Endothelial cell (in vitro differentiated cells): ENCODE measurements at regions not wholly inside any gene's neighbourhood (a gene's known extent, or its start where the extent isn't known, plus 50 kb on each side); places are given as distances from the start of the nearest gene placed in this dataset.

Source experiments
- DNase-seq: peaks from one replicate; pipeline ENCODE4 v3.0.0; 2021; ENCODE audit warnings: low spot score
- H3K27ac Mint-ChIP-seq: one replicate; pipeline ENCODE4 v1.8.0; 2021; ENCODE audit warnings: mixed read lengths, inconsistent platforms; ENCODE audit not compliant: unreplicated experiment
- H3K27me3 Mint-ChIP-seq: one replicate; pipeline ENCODE4 v1.8.0; 2021; ENCODE audit warnings: mild to moderate bottlenecking, moderate library complexity, mixed read lengths, inconsistent platforms; ENCODE audit not compliant: unreplicated experiment
- H3K36me3 Mint-ChIP-seq: one replicate; pipeline ENCODE4 v1.8.0; 2021; ENCODE audit warnings: mild to moderate bottlenecking, low read depth, mixed read lengths, inconsistent platforms; ENCODE audit not compliant: unreplicated experiment
- H3K4me1 Mint-ChIP-seq: one replicate; pipeline ENCODE4 v1.8.0; 2021; ENCODE audit warnings: mild to moderate bottlenecking, mixed read lengths, inconsistent platforms; ENCODE audit not compliant: unreplicated experiment
- H3K4me3 Mint-ChIP-seq: one replicate; pipeline ENCODE4 v1.8.0; 2021; ENCODE audit warnings: mild to moderate bottlenecking, mixed read lengths, inconsistent platforms; ENCODE audit not compliant: unreplicated experiment
- H3K9me3 Mint-ChIP-seq: one replicate; pipeline ENCODE4 v1.8.0; 2021; ENCODE audit warnings: mixed read lengths, inconsistent platforms; ENCODE audit not compliant: unreplicated experiment
- TF ChIP-seq, protein P1 (sequence below): fragments of 200-600 bp; sonication (generic); IDR thresholded peaks from one replicate; pipeline ENCODE4 v1.5.0; 2021; ENCODE audit warnings: antibody characterized with exemption; ENCODE audit not compliant: unreplicated experiment

GRCh38 chr16:79535130-79535529 lies 65.4 kb downstream of the MAF start:
- no peaks in the 10 kb centered on the region for H3K36me3 Mint-ChIP-seq
- no peak overlapping the region for H3K4me3 Mint-ChIP-seq
- no peak for DNase-seq
- peaks cover 4% of the 10 kb centered on the region for H3K4me1 Mint-ChIP-seq
- no peaks in the 10 kb centered on the region for H3K27me3 Mint-ChIP-seq
- H3K27ac Mint-ChIP-seq: no peak overlapping the region
- no peaks in the 10 kb centered on the region for H3K9me3 Mint-ChIP-seq
- TF ChIP-seq, protein P1, sequence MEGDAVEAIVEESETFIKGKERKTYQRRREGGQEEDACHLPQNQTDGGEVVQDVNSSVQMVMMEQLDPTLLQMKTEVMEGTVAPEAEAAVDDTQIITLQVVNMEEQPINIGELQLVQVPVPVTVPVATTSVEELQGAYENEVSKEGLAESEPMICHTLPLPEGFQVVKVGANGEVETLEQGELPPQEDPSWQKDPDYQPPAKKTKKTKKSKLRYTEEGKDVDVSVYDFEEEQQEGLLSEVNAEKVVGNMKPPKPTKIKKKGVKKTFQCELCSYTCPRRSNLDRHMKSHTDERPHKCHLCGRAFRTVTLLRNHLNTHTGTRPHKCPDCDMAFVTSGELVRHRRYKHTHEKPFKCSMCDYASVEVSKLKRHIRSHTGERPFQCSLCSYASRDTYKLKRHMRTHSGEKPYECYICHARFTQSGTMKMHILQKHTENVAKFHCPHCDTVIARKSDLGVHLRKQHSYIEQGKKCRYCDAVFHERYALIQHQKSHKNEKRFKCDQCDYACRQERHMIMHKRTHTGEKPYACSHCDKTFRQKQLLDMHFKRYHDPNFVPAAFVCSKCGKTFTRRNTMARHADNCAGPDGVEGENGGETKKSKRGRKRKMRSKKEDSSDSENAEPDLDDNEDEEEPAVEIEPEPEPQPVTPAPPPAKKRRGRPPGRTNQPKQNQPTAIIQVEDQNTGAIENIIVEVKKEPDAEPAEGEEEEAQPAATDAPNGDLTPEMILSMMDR: no peak

- Mint-ChIP-seq H3K27me3 (no peaks in the 10 kb centered on the region), H3K4me3 (no peak overlapping the region), H3K4me1 (peaks cover 4% of the 10 kb centered on the region), H3K27ac (no peak overlapping the region), H3K36me3 (no peaks in the 10 kb centered on the region), H3K9me3 (no peaks in the 10 kb centered on the region)
- no peak for DNase-seq
- TF ChIP-seq, protein P1: no peak
These were observed 66.4 kb downstream of the MAF start for GRCh38 chr16:79534143-79534542.

- no peaks in the 10 kb centered on the region for H3K36me3 Mint-ChIP-seq
- peaks cover 4% of the 10 kb centered on the region for H3K4me1 Mint-ChIP-seq
These were observed 67.2 kb downstream of the MAF start for GRCh38 chr16:79533292-79533691.

DNA sequence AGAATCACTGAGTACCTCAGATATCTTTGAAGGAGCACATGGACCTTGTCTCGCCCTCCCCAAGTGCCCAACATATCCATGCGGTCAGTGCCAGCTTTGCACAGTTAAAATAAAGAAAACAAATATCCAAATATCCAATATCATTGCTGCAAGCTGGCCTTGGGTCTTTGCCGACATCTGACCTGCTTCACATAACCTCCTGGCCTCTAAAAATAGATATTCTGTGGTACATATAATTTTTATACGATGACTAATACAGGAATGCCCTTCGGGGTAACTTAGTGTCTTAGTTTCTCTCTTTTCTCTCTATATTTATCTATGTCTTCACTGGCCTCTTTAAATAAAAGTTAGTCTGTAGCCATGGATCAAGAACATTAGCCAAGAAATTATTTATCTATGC lies 67.8 kb downstream of the MAF start:
- Mint-ChIP-seq H3K4me1 (peaks cover 4% of the 10 kb centered on the region), H3K27ac (no peak overlapping the region), H3K4me3 (no peak overlapping the region), H3K36me3 (no peaks in the 10 kb centered on the region), H3K27me3 (no peaks in the 10 kb centered on the region), H3K9me3 (no peaks in the 10 kb centered on the region)
- DNase-seq: no peak
- TF ChIP-seq, protein P1: no peak

More at GRCh38 chr16:79533292-79533691, 67.2 kb downstream of the MAF start:
- Mint-ChIP-seq H3K4me3 (no peak overlapping the region), H3K27me3 (no peaks in the 10 kb centered on the region), H3K27ac (no peak overlapping the region), H3K9me3 (no peaks in the 10 kb centered on the region)
- no peak for DNase-seq
- TF ChIP-seq, protein P1: no peak

GRCh38 chr16:79532273-79532672 lies 68.3 kb downstream of the MAF start:
- TF ChIP-seq, protein P1: no peak
- peaks cover 4% of the 10 kb centered on the region for H3K4me1 Mint-ChIP-seq
- H3K4me3 Mint-ChIP-seq: no peak overlapping the region
- no peaks in the 10 kb centered on the region for H3K9me3 Mint-ChIP-seq
- H3K27ac Mint-ChIP-seq: no peak overlapping the region
- no peak for DNase-seq
- no peaks in the 10 kb centered on the region for H3K36me3 Mint-ChIP-seq
- H3K27me3 Mint-ChIP-seq: no peaks in the 10 kb centered on the region
